Erythroblast (primary cell): ENCODE measurements at regions not wholly inside any gene's neighbourhood (a gene's known extent, or its start where the extent isn't known, plus 50 kb on each side); places are given as distances from the start of the nearest gene placed in this dataset.

Experiments
- GATA1 ChIP-seq: IDR thresholded peaks from 2 replicates; pipeline ENCODE4 v1.6.1; 2011; ENCODE audit warnings: low read depth, mild to moderate bottlenecking, control low read depth, low read length, moderate library complexity
- POLR2A ChIP-seq: IDR thresholded peaks from 2 replicates; pipeline ENCODE4 v1.6.1; 2011; ENCODE audit warnings: mild to moderate bottlenecking, low read length

DNA sequence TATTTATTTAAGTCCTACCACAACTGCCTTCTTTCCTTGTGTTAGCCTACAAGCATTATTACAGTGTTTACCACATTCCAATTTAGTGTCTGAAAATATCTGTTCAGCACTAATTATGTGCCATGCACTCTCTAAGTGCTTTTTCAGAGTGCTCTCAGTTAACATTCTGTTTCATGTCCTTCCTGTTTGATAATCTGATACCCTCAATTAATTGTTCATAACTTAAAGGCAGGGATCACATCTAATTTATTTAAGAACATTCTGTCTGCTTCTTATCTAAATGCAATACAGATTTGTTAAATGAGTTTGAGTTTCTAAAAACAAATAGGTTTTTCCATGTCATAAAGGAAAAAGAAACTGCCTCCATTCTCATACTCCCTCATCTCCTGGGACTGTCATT, 649.6 kb upstream of the ATXN8OS start:
- TF ChIP-seq POLR2A = no peak
- TF ChIP-seq GATA1 = no peak
